DMS 273 treated with DMSO at 0.1 percent for 48 hours (cell line): ENCODE measurements at regions not wholly inside any gene's neighbourhood (a gene's known extent, or its start where the extent isn't known, plus 50 kb on each side); places are given as distances from the start of the nearest gene placed in this dataset.
A peak's percentile ranks its signal among the peaks of the same experiment; 100 is the strongest.

ENCODE experiments used
- DNase-seq: peaks from one replicate; lab custom pipeline; 2025; lab: John Stamatoyannopoulos, UW

DNA sequence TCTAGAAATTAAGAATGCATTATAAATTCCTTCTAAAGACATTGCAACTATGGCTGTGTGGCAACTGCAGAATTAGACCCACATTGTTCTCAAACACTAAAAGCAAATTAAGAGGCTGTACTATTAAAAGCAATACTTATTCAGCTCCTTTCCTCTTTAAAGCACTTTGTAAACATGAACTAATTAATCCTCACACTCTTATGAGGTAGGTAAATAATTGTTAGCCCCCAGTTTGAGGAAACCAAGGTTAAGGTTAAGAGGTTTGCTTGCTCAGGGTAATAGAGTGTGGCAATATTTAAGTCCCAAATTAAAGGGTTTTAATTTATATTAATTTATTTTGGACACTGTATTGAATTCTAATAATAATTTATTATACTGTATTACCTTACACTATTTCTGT is 553.8 kb downstream of the LRRIQ3 start:
- DNase-seq = no peak

DNA sequence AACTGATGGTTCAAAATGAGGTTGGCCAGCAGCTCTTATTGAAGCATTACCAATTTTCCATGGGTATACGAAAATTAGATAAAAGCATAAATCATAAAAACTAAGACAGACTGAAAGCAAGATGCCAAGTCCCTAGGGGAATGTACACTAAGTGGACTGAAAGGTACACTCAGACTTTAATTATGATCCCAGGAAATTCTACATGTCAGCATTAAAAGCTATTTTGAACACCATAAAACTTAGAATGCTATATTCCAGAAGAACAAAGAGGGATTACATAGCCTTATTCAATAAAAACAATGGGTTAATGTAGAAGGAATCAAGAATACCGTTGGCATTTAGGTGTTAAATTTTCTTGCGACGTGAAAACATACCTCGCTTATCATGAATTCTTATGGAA is 558.5 kb downstream of the LRRIQ3 start:
- no peak for DNase-seq

DNA sequence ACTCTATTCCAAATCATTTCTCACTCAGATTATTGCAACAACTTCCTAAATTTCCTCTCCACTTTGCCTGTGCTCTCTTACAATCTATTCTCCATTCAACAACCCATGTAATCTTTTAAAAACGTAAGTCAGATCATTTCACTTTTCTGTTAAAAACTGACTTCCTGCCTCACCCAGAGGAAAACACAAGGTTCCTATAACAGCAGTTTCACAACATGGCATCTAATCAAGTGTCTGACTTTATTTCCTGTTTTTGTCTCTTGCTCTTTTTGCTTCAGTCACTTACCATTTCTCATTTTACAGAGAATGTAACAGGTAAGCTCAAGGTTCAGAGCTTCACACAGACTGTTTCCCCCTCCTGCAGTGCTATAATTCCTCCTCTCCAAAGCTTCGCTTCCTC is 560.7 kb downstream of the LRRIQ3 start:
- DNase-seq = no peak

DNA sequence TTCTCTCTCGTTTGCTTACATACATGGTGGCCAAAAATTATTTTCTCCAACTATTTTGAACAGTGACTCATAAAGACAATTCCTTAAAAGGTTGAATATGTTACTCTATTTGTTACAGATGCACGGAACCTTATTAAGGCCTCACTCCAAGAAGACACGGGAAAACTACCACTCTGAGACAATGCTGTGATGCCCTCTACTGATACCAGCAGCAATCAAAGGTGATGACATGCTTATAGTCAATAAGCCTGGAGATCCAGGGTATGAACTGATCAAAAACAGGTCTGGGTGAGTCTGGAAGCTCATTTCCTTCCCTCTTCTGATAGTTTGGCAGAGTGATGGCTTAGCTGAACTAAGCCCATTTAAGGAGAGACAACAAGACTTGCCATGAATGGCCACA is 563.0 kb downstream of the LRRIQ3 start:
- DNase-seq = no peak

DNA sequence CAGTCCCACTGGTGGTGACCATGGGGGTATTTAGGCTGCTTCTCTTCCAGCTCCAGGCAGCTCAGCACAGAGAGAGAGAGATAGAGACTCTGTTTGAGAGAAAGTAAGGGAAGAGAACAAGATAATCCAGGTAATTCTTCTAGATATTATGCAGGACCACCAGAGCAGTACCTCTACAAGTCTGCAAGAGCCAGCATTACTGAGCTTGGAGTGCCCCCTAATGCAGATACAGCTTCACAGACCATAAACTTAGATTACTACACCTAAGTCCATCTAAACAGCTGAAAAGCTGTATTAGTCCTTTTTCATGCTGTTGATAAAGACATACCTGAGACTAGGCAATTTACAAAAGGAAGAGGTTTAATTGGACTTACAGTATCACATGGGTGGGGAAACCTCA is 570.3 kb downstream of the LRRIQ3 start:
- DNase-seq = no peak

DNA sequence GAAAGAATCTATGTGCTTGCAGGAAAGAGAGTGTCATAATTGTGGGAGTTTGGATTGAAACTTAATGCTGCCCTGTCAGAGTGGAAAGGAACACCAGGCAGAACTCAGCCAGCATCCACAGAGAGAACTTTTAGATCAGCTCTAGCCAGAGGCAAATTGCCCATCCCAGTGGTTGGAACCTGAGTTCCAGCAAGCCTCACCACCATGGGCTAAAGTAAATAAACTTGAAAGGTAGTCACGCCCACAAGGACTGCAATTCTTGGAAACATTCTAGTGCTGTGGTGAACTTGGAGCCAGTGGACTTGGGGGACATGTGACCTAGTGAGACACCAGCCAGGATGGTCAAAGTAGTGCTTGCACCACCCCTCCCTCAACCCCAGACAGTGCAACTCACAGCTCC is 571.6 kb downstream of the LRRIQ3 start:
- no peak for DNase-seq

DNA sequence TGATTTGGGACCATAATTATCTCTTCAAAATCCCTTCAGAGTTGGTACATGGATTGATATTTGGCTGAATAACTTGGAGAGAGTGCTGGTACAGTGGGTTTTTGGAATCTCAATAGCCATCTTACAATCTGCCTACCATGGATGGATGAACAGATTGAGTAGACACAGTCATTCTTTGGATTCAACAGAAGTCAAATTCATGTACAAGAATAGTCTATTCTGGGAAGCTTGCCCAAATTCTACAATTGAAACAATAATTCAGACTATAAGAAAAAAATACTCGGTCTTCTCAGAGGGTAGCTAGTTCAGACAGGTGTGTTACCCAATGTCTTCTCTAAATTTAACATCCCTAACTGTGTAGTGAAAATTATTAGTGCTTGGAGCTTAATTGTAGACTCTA is 574.0 kb downstream of the LRRIQ3 start:
- no peak for DNase-seq

DNA sequence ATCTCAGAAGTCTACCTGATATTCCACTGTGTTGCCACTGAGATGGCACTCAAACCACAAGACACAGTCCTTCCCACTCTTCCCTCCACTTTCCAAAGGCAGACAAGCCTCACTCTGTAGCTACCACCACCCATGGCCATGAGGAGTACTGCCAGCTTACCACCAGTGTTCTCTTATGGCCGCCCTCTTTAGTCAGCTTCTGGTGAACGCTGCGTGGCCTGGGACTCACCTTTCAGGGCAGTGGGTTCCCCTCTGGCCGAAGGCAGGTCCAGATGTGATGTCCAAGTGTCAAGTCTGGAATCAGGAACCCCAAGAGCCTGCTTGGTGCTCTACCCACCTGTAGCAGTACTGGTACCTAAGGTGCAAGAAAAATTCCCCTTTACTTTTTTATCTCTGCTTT is 580.8 kb downstream of the LRRIQ3 start:
- no peak for DNase-seq

DNA sequence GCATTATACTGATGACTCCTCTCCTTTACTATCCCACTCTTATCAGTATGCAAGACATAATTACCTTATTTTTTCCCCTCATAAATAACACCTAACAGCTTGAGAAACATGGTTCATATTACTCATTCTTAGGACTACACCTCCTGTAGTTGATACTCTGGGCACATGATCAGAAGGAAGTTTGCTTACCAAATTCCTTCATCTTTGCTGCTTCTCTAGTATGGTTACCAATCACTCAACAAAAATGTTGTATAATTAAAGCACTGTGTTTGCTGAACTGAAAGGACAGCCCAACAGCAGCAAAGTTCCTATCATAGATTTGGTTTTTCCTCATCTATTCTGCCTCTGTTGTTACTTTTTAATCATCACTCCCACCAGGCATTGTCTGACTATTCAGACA is 586.3 kb downstream of the LRRIQ3 start:
- no peak for DNase-seq

DNA sequence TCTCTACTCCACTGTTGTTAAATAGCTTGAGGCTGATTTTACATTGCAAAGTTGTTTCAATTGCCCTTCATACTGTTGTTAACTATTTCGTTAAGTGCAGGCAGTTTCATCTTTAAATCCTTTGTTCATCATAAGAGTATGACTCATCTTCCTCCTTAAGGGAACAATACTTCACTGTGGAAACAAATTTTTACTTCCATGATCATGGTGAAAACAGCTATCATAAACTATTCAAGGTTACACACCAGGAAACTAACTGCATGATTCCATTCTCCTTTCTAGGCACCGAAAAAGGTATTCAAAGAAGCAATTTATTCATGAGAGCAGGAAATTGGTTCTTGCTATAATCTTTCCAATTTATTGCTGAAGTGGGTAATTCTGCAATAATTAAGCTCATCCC is 593.2 kb downstream of the LRRIQ3 start:
- DNase-seq = no peak

DNA sequence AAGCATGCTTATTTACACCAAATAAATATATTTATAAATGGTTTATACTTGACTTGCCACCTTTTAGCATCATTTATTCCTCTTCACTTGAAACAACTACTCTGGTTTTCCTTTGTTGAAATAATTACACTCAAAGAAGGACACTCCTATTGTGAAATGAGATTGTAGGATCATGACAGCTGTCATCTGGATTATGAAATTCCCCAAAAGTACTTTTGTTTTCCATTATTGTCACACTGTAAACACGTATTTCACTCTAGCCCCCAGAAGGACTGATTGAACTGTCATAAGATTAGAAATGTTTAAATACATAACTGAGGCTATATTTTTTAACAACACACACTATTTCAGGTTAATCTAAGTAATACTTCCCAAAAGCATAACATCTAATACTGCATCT is 593.8 kb downstream of the LRRIQ3 start:
- no peak for DNase-seq

DNA sequence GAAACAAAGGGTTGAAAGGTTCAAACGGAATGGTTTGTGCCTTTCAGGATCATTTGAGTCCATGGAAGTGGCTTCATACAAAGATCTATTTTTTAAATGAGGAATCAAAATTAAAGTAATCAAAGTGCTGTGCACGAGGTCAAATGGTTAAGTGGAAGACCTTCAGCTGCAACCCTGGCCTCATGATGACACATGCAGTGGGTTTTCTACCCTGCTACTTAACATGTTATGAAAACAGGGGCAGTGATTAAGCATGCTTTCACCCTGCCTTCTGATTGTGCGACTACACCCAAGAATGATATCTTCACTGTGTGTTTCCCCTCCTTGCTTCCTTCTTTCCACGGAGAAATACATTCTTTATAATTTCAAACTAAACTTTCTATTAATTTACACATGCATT is 604.2 kb downstream of the LRRIQ3 start:
- no peak for DNase-seq

DNA sequence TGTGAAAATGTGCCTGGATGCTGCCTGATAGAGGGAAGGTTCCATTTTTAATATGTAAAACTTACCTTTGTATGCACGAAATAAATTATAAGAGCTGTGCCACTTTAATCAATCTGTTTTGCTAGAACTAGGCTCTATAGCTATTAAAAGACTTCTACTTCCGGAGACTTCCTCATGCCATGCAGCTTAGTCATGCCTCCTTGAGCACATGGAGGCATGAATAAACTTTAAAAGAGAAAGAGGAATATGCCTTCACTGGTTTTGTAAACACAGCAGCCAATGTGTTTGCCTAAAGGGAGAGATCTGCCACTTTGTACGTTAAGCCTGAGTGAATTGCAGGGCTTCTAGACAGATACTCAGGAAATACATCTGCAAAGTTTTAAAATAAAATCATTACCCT is 604.6 kb downstream of the LRRIQ3 start:
- no peak for DNase-seq

DNA sequence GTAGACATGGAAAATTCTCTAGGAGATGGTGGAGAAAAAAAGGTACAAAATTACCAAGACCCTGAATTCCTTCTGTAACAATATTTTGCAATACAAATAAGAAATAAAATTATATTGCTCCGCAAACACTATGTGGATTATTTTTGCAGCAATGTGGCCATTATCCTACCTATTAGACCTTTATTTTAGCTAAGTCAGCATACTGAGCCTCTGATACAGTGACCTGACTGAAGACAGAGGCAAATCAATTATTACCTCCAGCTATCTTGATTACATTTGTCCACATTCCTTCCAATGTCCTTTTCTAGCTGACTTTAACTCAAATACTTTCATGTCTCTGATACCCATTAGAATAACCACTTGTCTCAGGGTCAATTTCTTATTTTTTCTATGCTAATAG is 610.9 kb downstream of the LRRIQ3 start:
- no peak for DNase-seq

DNA sequence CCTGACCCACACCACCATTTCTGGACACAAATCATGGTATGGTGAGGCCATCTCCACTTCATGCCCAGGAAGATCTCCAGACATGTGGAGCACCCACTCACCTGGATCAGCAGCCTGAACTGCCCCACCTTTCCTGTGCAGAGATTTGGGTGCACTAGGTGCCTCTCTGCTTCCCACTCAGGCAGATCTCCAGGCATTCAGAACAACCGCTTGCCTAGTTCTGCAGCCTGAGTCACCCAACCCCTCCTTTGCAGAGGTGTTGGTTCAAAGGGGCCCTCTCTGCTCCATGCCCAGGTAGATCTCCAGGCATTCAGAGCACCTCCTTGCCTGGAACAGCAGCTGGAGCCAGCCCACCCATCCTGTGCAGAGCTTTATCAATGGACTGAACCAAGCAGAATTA is 620.8 kb downstream of the LRRIQ3 start:
- DNase-seq = no peak

DNA sequence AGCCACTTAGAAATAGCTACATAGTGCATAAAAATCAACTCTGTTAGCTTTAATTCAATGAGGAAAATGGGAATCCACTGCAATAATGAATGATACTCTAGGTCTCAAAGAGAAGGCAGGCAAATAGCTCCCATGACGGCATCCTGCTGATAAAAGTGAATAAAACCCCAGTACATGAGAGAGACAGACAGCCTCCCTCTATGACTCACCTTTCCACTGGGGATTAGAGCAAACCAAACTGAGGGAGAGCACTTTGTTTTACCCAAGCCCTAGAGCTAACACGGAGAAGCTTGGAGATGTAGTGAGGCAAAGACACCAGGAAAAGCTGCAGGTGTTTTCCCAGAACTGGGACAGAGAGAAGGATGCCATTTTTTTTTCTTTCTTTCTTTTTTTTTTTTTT is 621.9 kb downstream of the LRRIQ3 start:
- no peak for DNase-seq

DNA sequence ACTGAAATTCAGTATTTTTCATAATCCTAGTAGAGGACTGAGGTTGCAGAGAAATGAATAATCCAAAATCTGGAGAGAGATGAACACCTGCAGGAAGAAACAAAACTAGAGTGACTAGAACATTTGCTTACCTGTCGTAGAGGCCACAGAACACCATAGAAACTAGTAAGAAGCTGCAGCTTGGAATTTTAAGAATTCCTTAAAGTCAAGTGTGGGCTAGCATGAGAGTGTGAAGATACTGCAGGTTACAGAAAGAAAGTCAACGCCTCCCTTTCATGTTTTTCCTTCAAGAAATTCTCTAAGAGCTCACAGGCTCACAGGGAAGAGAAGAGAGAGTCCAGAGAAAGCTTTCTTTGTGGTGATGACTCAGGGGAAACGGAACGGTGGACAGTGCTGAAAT is 633.7 kb downstream of the LRRIQ3 start:
- no peak for DNase-seq

DNA sequence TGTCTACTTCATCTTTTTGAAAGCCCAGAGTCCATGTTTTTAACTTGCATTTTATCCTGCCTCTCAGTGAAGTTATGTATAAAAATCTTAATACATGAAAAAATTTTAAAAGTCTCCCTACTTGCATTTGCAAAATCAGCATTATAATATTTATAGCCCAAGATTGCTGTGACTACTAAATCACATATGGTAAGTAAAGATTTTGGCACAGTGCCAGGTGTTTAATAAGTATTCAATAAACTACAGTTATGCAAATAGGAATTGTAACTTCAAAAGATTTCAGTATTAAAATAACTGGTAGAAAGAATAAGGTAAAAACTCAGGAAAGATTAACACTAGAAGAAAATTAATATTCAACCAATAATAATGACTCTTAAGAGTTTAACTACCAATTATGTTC is 641.7 kb downstream of the LRRIQ3 start:
- DNase-seq = no peak

DNA sequence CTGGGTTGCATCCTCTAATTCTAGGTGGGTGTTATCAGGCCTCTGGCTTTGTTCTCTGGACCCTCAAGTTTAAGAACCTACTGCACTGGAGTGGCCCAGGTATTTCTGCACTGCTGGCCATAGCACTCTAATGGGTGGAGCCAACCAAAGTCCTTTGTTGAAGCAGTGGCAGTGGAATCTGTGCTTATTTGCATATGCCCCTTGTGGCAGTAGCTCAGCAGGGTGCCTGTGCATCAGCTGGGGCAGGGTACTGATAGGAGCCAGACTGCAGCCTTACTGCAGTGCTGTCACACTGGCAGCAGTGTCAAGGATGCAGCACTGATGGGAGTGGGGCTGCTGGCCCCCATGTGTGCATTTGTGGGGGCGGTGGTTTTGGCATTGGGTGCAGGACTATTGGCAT is 660.6 kb downstream of the LRRIQ3 start:
- DNase-seq = no peak

DNA sequence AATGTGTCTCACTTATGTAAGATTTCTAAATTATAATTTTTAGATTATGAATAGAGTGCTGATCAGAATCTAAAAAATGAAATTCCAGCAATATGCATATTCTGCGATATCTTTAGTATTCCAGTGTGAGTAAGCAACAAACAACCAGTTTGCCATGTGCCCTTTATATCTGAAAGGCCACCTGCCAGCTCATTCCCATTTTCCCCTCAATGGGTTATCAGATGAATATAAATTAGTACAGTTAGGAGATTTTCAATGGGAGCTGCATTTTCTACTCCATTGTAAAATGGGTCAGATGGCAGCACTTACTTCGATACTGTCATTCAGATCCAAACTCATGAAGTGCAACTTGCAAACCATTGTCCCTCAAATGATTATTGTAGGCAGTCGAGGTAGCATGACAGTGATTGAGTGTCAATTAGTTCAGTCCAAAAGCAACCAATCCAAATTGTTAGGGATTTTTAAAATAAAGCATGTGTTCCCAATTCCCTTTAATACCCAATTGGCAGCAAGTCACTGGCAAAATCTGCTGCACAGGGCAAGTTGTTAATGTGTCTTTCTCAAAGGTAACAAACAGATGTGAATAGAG is 680.3 kb downstream of the LRRIQ3 start:
- peak; percentile 51 for DNase-seq

DNA sequence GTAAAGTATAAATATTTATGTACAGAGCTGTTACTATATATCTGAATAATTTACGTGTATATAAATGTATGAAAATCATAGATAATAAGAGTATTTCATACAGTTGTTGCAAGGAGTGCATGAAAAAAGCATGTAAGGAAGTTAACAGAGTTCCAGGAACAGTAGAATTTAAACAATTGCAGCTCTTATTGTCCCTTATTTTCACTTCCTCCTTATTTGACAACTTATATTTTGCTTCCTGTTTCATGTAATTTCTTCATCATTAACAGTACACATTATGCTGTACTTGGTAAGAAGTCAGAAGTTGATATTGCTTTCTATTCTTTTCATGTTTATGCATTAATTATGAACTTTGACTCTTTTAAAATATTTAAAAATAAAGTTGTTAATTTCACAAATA is 681.5 kb downstream of the LRRIQ3 start:
- no peak for DNase-seq

DNA sequence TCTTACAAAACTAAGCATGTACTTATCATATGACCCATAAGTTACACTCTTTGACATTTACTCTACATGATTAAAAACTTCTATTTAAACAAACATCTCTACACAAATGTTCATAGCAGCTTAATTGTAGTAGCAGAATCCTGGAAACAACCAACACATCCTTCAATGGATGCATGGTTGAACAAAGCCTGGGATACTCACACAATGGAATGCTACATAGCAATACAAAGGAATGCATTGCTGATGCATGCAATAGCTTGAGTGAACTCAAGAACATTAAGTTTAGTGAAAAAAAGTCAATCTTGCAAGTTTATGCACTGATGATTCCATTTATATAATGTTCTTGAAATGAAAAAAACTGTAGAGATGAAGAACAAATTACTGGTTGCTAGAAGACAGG is 686.9 kb downstream of the LRRIQ3 start:
- DNase-seq = no peak

DNA sequence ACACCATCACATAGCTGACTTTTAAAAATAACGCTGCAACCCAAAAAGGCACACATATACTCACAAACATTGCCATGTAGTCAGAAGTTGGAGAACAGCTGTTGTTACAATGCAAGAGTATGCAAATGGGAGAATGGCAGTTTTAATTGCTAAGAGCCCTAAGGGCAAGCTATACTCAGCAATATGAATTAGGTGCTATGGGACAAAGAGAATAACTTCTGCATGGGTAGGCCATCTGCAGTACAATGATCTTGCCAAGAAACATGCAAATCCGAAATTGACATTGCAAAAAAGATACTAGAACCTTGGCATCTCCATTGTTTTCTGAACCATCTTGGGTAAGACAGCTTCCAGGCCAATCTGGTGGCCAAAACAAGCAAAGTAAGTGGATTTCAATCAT is 697.8 kb downstream of the LRRIQ3 start:
- no peak for DNase-seq

DNA sequence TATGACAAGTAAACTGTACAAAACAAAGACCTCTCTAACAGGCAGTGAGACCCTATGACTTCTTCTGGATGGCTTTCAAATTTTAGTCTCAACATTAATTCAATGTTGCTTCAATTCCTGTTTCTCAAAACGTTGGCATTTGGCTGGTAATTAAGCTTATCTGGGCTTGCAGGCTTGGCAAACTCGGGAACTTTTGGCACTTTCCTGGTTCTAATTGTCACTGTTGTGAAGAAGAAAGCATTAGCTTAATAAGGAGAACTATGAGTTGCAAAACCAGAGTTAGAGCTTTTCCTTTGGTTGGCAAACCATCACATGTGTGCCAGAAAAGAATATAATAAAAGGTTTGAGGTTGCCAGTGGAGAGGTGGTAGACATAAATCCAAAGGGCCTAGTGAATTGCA is 698.3 kb downstream of the LRRIQ3 start:
- DNase-seq = no peak

DNA sequence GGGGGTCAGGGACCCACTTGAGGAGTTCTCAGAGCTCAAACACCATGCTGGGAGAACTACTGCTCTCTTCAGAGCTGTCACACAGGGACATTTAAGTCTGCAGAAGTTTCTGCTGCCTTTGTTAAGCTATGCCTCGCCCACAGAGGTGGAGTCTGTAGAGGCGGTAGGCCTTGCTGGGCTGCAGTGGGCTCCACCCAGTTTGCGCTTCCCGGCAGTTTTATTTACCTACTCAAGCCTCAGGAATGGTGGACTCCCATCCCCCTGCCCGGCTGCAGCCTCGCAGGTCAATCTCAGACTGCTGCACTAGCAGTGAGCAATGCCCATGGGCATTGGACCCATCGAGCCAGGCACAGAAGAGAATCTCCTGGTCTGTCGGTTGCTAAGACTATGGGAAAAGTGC is 706.4 kb downstream of the LRRIQ3 start:
- no peak for DNase-seq
